OCI-LY3 (cell line): ENCODE measurements at regions not wholly inside any gene's neighbourhood (a gene's known extent, or its start where the extent isn't known, plus 50 kb on each side); places are given as distances from the start of the nearest gene placed in this dataset.

Experiments
- CTCF ChIP-seq: fragments of 200-600, 300-600 bp; sonication (generic); IDR thresholded peaks from 2 replicates; pipeline ENCODE4 v1.5.1; 2014; ENCODE audit warnings: antibody characterized with exemption, low read length, low read depth
- EZH2phosphoT487 ChIP-seq: fragments of 200-600 bp; shearing (Covaris generic); IDR thresholded peaks from 2 replicates; pipeline ENCODE4 v1.6.1; 2018; ENCODE audit warnings: antibody characterized with exemption, mixed run types, low read depth

- no peak for TF ChIP-seq CTCF
- TF ChIP-seq EZH2phosphoT487: no peak
Observed at GRCh38 chr1:5601516-5601915, 390.7 kb downstream of the NPHP4 start.
